Fibroblast of pulmonary artery (primary cell): ENCODE measurements at regions not wholly inside any gene's neighbourhood (a gene's known extent, or its start where the extent isn't known, plus 50 kb on each side); places are given as distances from the start of the nearest gene placed in this dataset.

ENCODE experiments used
- DNase-seq: peaks from one replicate; pipeline ENCODE4 v3.0.0-alpha.2; 2010; ENCODE audit warnings: low read depth
- H3K4me3 ChIP-seq: replicated peaks from 2 replicates; pipeline ENCODE4 v1.5.1; 2011; ENCODE audit warnings: low read depth, mild to moderate bottlenecking, control low read depth, low read length, moderate library complexity
- TF ChIP-seq, protein P1 (sequence below): IDR thresholded peaks from 2 replicates; pipeline ENCODE4 v1.5.1; 2011; ENCODE audit warnings: mild to moderate bottlenecking, control low read depth, low read length, inconsistent platforms; ENCODE audit errors: missing control alignments

DNA sequence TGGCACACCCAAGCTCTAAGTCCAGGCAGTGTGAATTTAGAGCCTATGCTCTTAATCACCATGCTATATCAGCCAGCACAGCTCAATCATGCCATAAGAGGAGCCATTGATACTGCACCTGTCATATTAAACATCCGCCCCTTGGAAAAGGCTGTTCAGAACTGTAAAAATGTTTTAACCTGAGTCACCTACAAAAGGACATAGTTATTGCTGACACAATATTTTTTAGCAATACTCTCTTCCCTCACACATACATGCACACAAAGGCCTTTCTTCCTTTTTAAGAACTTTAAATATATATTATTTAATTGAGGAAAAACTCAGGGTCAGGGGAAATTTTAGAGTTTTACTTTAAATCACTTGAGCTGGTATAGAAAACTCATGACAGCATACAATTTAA lies 83.5 kb upstream of the ATXN7L3B start:
- TF ChIP-seq, protein P1, sequence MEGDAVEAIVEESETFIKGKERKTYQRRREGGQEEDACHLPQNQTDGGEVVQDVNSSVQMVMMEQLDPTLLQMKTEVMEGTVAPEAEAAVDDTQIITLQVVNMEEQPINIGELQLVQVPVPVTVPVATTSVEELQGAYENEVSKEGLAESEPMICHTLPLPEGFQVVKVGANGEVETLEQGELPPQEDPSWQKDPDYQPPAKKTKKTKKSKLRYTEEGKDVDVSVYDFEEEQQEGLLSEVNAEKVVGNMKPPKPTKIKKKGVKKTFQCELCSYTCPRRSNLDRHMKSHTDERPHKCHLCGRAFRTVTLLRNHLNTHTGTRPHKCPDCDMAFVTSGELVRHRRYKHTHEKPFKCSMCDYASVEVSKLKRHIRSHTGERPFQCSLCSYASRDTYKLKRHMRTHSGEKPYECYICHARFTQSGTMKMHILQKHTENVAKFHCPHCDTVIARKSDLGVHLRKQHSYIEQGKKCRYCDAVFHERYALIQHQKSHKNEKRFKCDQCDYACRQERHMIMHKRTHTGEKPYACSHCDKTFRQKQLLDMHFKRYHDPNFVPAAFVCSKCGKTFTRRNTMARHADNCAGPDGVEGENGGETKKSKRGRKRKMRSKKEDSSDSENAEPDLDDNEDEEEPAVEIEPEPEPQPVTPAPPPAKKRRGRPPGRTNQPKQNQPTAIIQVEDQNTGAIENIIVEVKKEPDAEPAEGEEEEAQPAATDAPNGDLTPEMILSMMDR = no peak
- H3K4me3 ChIP-seq = no peak overlapping the region
- DNase-seq = no peak

GRCh38 chr12:74455429-74455828 lies 82.2 kb upstream of the ATXN7L3B start:
- no peak overlapping the region for H3K4me3 ChIP-seq
- DNase-seq = no peak
- TF ChIP-seq, protein P1 = no peak

- TF ChIP-seq, protein P1 = no peak
- DNase-seq = no peak
- H3K4me3 ChIP-seq = no peak overlapping the region
Measured at GRCh38 chr12:74456431-74456830, 81.2 kb upstream of the ATXN7L3B start.

DNA sequence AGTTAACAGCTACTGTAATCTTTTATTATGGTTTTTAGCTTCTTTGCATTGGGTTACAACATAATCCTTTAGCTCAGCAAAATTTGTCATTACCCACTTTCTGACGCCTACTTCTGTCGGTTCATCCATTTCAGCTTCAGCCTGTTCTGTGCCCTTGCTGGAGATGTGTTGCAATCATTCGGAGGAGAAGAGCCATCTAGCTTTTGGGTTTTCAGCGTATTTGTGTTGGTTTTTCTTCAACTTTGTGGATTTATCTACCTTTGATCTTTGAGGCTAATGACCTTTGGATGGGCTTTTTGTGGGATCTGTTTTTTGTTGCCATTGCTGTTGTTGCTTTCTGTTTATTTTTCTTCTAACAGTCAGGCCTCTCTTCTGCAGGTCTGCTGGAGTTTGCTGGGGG lies 69.2 kb upstream of the ATXN7L3B start:
- DNase-seq = no peak
- TF ChIP-seq, protein P1 = no peak
- no peak overlapping the region for H3K4me3 ChIP-seq

DNA sequence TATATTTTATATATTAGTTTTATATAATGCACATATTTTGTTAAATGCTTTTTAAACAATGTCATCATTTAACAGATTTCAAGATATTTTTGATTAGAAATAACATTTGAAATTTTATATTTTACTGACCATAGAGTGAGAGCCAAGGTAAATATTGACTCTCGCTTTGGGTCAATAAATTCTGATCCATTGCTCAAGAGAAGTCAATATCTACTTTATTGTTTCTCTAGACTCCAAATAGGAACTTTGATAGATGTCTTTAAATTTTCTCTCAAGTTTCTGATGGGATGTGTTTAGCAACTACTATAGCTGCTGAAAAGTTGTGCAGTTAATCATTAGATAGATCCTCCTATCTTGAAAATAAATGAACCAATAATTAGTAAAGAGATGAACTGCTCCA lies 61.4 kb upstream of the ATXN7L3B start:
- no peak for DNase-seq
- TF ChIP-seq, protein P1 = no peak
- H3K4me3 ChIP-seq = no peak overlapping the region

DNA sequence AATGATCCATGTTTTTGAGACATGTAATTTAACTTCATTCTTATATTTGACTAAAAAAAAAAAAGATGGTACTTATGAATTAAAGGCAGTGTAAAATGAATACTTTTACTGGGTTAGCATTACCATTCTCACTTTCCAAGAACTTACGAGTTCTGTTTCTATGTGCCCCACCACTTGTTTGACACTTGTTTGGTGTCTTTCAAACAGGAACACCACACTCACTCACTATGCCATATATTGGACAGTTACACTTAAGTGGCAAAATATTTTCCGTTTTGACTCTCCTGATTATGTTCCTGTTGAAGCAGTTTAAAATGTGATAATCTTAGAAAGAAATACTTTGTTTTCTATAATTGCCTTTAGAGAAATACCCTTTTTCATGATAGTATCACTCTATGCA lies 56.6 kb upstream of the ATXN7L3B start:
- no peak overlapping the region for H3K4me3 ChIP-seq
- TF ChIP-seq, protein P1 = no peak
- no peak for DNase-seq

DNA sequence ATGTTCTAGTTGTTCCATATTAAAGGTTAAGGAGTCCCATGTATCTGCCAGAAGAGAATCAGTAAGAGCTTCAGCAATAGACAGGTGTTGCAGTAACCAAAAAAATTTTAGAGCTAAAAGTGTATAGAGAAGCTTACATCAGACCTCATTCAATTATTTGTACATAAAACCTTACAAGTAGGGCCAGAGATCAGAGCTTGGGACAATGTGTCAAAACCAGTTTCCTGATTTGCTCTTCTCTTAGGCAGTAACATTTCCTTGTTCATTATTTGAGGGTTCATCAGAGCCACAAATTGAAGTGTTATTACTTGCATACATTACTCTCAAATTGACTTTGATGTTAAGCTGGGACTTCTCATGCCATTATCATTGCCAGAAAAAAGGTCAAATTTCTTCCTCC lies 55.5 kb upstream of the ATXN7L3B start:
- TF ChIP-seq, protein P1 = no peak
- no peak for DNase-seq
- no peak overlapping the region for H3K4me3 ChIP-seq
